Activated naive CD4-positive, alpha-beta T cell treated with anti-CD3 and anti-CD28 coated beads for 36 hours (primary cell): ENCODE measurements at regions not wholly inside any gene's neighbourhood (a gene's known extent, or its start where the extent isn't known, plus 50 kb on each side); places are given as distances from the start of the nearest gene placed in this dataset.
A peak's percentile ranks its signal among the peaks of the same experiment; 100 is the strongest.

Experiments
- CTCF ChIA-PET: fragments of 350-600 bp; sonication (Branson Sonifier 250); formaldehyde crosslinking; loops from one replicate; lab custom pipeline; 2021; ENCODE audit warnings: antibody characterized with exemption; lab: Charles Lee
- DNase-seq: peaks from one replicate; pipeline ENCODE4 v3.0.0-alpha.2; 2020
- H3K27ac Mint-ChIP-seq: one replicate; pipeline ENCODE4 v1.8.0; 2021; ENCODE audit warnings: mild to moderate bottlenecking, mixed read lengths
- H3K27me3 Mint-ChIP-seq: one replicate; pipeline ENCODE4 v1.8.0; 2021; ENCODE audit warnings: low read depth, mixed read lengths
- H3K36me3 Mint-ChIP-seq: one replicate; pipeline ENCODE4 v1.8.0; 2021; ENCODE audit warnings: low read depth, mixed read lengths
- H3K4me1 Mint-ChIP-seq: one replicate; pipeline ENCODE4 v1.8.0; 2021; ENCODE audit warnings: low read depth, mixed read lengths
- H3K4me3 Mint-ChIP-seq: one replicate; pipeline ENCODE4 v1.8.0; 2021; ENCODE audit warnings: mild to moderate bottlenecking, moderate library complexity, mixed read lengths
- H3K9me3 Mint-ChIP-seq: one replicate; pipeline ENCODE4 v1.8.0; 2021; ENCODE audit warnings: mixed read lengths
- intact Hi-C: fragments of 100-400 bp; cut with micrococcal nuclease; formaldehyde crosslinking; loops from one replicate; pipeline ENCODE4 v1.15.1; 2023

- Mint-ChIP-seq H3K27ac (no peak overlapping the region), H3K9me3 (no peaks in the 10 kb centered on the region), H3K4me3 (no peak overlapping the region), H3K4me1 (no peaks in the 10 kb centered on the region), H3K36me3 (no peaks in the 10 kb centered on the region), H3K27me3 (peaks cover 2% of the 10 kb centered on the region)
- DNase-seq = no peak
- CTCF ChIA-PET = no interaction called here
- intact Hi-C loops = no loop called here
Measured at GRCh38 chr14:104344818-104345620, 206.6 kb downstream of the KIF26A start.

- no peaks in the 10 kb centered on the region for H3K4me1 Mint-ChIP-seq
- H3K4me3 Mint-ChIP-seq = no peak overlapping the region
- H3K36me3 Mint-ChIP-seq = no peaks in the 10 kb centered on the region
- intact Hi-C loops = no loop called here
- CTCF ChIA-PET = no interaction called here
- no peak for DNase-seq
- no peaks in the 10 kb centered on the region for H3K9me3 Mint-ChIP-seq
- H3K27ac Mint-ChIP-seq = no peak overlapping the region
- H3K27me3 Mint-ChIP-seq = peaks cover 2% of the 10 kb centered on the region
Measured at GRCh38 chr14:104345621-104346462, 207.5 kb downstream of the KIF26A start.

GRCh38 chr14:104346608-104347007 lies 208.2 kb downstream of the KIF26A start:
- H3K4me3 Mint-ChIP-seq = no peak overlapping the region
- peaks cover 2% of the 10 kb centered on the region for H3K27me3 Mint-ChIP-seq
- peaks cover 3% of the 10 kb centered on the region for H3K9me3 Mint-ChIP-seq
- H3K36me3 Mint-ChIP-seq = no peaks in the 10 kb centered on the region
- CTCF ChIA-PET = no interaction called here
- no peaks in the 10 kb centered on the region for H3K4me1 Mint-ChIP-seq
- intact Hi-C loops = no loop called here
- no peak overlapping the region for H3K27ac Mint-ChIP-seq
- DNase-seq = no peak

- intact Hi-C loops = no loop called here
- Mint-ChIP-seq H3K27ac (no peak overlapping the region), H3K4me3 (no peak overlapping the region), H3K36me3 (no peaks in the 10 kb centered on the region), H3K9me3 (peaks cover 6% of the 10 kb centered on the region), H3K27me3 (peaks cover 2% of the 10 kb centered on the region), H3K4me1 (no peaks in the 10 kb centered on the region)
- CTCF ChIA-PET = no interaction called here
- DNase-seq = no peak
Measured at GRCh38 chr14:104348741-104349140, 210.4 kb downstream of the KIF26A start.

GRCh38 chr14:104349950-104350349 lies 211.6 kb downstream of the KIF26A start:
- H3K9me3 Mint-ChIP-seq = peaks cover 6% of the 10 kb centered on the region
- peak; percentile 1 for DNase-seq
- H3K27ac Mint-ChIP-seq = no peak overlapping the region
- peaks cover 2% of the 10 kb centered on the region for H3K4me1 Mint-ChIP-seq
- no peaks in the 10 kb centered on the region for H3K27me3 Mint-ChIP-seq
- H3K36me3 Mint-ChIP-seq = no peaks in the 10 kb centered on the region
- no peak overlapping the region for H3K4me3 Mint-ChIP-seq
- CTCF ChIA-PET = no interaction called here
- intact Hi-C loops = no loop called here

- no peak for DNase-seq
- Mint-ChIP-seq H3K27ac (no peak overlapping the region), H3K4me1 (peaks cover 2% of the 10 kb centered on the region), H3K4me3 (no peak overlapping the region), H3K27me3 (no peaks in the 10 kb centered on the region), H3K9me3 (peaks cover 6% of the 10 kb centered on the region), H3K36me3 (no peaks in the 10 kb centered on the region)
- CTCF ChIA-PET = no interaction called here
- intact Hi-C loops = no loop called here
Measured at GRCh38 chr14:104350463-104351185, 212.2 kb downstream of the KIF26A start.

GRCh38 chr14:104351849-104352492 lies 213.6 kb downstream of the KIF26A start:
- no peaks in the 10 kb centered on the region for H3K36me3 Mint-ChIP-seq
- peaks cover 2% of the 10 kb centered on the region for H3K4me1 Mint-ChIP-seq
- no peak for DNase-seq
- no peaks in the 10 kb centered on the region for H3K27me3 Mint-ChIP-seq
- intact Hi-C loops = no loop called here
- no peak overlapping the region for H3K4me3 Mint-ChIP-seq
- H3K27ac Mint-ChIP-seq = no peak overlapping the region
- H3K9me3 Mint-ChIP-seq = peaks cover 6% of the 10 kb centered on the region
- CTCF ChIA-PET = no interaction called here

GRCh38 chr14:104352493-104353220 lies 214.3 kb downstream of the KIF26A start:
- H3K4me3 Mint-ChIP-seq = no peak overlapping the region
- peaks cover 2% of the 10 kb centered on the region for H3K4me1 Mint-ChIP-seq
- no peak overlapping the region for H3K27ac Mint-ChIP-seq
- intact Hi-C loops = no loop called here
- peaks cover 6% of the 10 kb centered on the region for H3K9me3 Mint-ChIP-seq
- H3K27me3 Mint-ChIP-seq = no peaks in the 10 kb centered on the region
- DNase-seq = peak; percentile 2
- no peaks in the 10 kb centered on the region for H3K36me3 Mint-ChIP-seq
- CTCF ChIA-PET = no interaction called here

- H3K4me3 Mint-ChIP-seq = no peak overlapping the region
- peak; percentile 4 for DNase-seq
- H3K9me3 Mint-ChIP-seq = peaks cover 6% of the 10 kb centered on the region
- intact Hi-C loops = no loop called here
- no peaks in the 10 kb centered on the region for H3K27me3 Mint-ChIP-seq
- H3K27ac Mint-ChIP-seq = no peak overlapping the region
- peaks cover 2% of the 10 kb centered on the region for H3K4me1 Mint-ChIP-seq
- CTCF ChIA-PET = no interaction called here
- no peaks in the 10 kb centered on the region for H3K36me3 Mint-ChIP-seq
Measured at GRCh38 chr14:104353221-104353920, 215.0 kb downstream of the KIF26A start.

GRCh38 chr14:104353921-104354701 lies 215.7 kb downstream of the KIF26A start:
- DNase-seq = peak; percentile 4
- CTCF ChIA-PET = no interaction called here

More at GRCh38 chr14:104353921-104354701, 215.7 kb downstream of the KIF26A start:
- Mint-ChIP-seq H3K36me3 (no peaks in the 10 kb centered on the region), H3K27ac (no peak overlapping the region), H3K27me3 (no peaks in the 10 kb centered on the region), H3K4me1 (peaks cover 2% of the 10 kb centered on the region), H3K9me3 (peaks cover 6% of the 10 kb centered on the region), H3K4me3 (no peak overlapping the region)
- intact Hi-C loops = no loop called here
